Thymus (tissue), 11 donors: ENCODE measurements at regions not wholly inside any gene's neighbourhood (a gene's known extent, or its start where the extent isn't known, plus 50 kb on each side); places are given as distances from the start of the nearest gene placed in this dataset.
"Not testable (repeated sequence)": the region's sequence is repeated elsewhere in the genome, so short reads cannot be mapped to it uniquely, and the experiment has no call there.

Experiments
- DNase-seq, 9 donors: peaks; one replicate each; pipeline ENCODE4 v3.0.0-alpha.2; 2013; ENCODE audit warnings: low spot score in 9 of 9, low read depth in 6 of 9, missing footprints in 1 of 9
- H3K27ac ChIP-seq, 2 donors: one replicate each; pipeline ENCODE4 v1.5.1; 2013; ENCODE audit warnings: control low read depth in 1 of 2, low read depth in 1 of 2, low read length in 1 of 2, mild to moderate bottlenecking in 1 of 2, moderate library complexity in 1 of 2
- H3K27me3 ChIP-seq, 2 donors: one replicate each; pipeline ENCODE4 v1.5.1; 2013; ENCODE audit warnings: low read length in 1 of 2; ENCODE audit not compliant: control insufficient read depth in 2 of 2, insufficient read depth in 1 of 2
- H3K36me3 ChIP-seq, 2 donors: one replicate each; pipeline ENCODE4 v1.5.1; 2013; ENCODE audit warnings: low read length in 1 of 2, mild to moderate bottlenecking in 1 of 2, moderate library complexity in 1 of 2; ENCODE audit not compliant: control insufficient read depth in 2 of 2, insufficient read depth in 2 of 2
- H3K4me1 ChIP-seq, 2 donors: one replicate each; pipeline ENCODE4 v1.5.1; 2013; ENCODE audit warnings: low read length in 2 of 2; ENCODE audit not compliant: control insufficient read depth in 2 of 2, insufficient read depth in 2 of 2
- H3K4me3 ChIP-seq, 2 donors: one replicate each; pipeline ENCODE4 v1.5.1; 2013; ENCODE audit warnings: low read length in 2 of 2, control low read depth in 1 of 2, mild to moderate bottlenecking in 1 of 2
- H3K9me3 ChIP-seq, 2 donors: one replicate each; pipeline ENCODE4 v1.5.1; 2013; ENCODE audit warnings: low read length in 1 of 2, mild to moderate bottlenecking in 1 of 2; ENCODE audit not compliant: control insufficient read depth in 2 of 2, insufficient read depth in 1 of 2
- WGBS: extraction: QIAGEN DNeasy Blood & Tissue Kit; methylation state at CpG from one replicate; pipeline ENCODE4 v1.1.7; 2013; 5-methylcytosine and 5-hydroxymethylcytosine counted together
- donor health status: healthy.

- no peak for DNase-seq
- no peak overlapping the region for H3K27ac ChIP-seq
- H3K36me3 ChIP-seq, result no peaks in the 10 kb centered on the region
- H3K27me3 ChIP-seq, result no peaks in the 10 kb centered on the region
- no peak overlapping the region for H3K4me3 ChIP-seq
- WGBS, result 97% methylated on average over 3 of the region's 3 CpGs
- H3K9me3 ChIP-seq, result no peaks in the 10 kb centered on the region
- H3K4me1 ChIP-seq, result no peaks in the 10 kb centered on the region
Measured at GRCh38 chr9:78405461-78405860, 108.5 kb downstream of the PSAT1 start.

GRCh38 chr9:78406146-78406545 is 109.2 kb downstream of the PSAT1 start:
- Histone ChIP-seq H3K9me3 (no peaks in the 10 kb centered on the region), H3K4me3 (no peak overlapping the region), H3K27me3 (no peaks in the 10 kb centered on the region), H3K27ac (no peak overlapping the region), H3K36me3 (no peaks in the 10 kb centered on the region), H3K4me1 (no peaks in the 10 kb centered on the region)
- DNase-seq, result no peak
- WGBS, result 86% methylated on average over 1 of the region's 1 CpG

- Histone ChIP-seq H3K4me1 (no peaks in the 10 kb centered on the region), H3K4me3 (no peak overlapping the region), H3K36me3 (no peaks in the 10 kb centered on the region), H3K9me3 (no peaks in the 10 kb centered on the region), H3K27ac (peak overlapping the region in 1 of 2 donors; percentile 2), H3K27me3 (no peaks in the 10 kb centered on the region)
- no peak for DNase-seq
- 96% methylated on average over 2 of the region's 2 CpGs for WGBS
Measured at GRCh38 chr9:78406933-78407332, 110.0 kb downstream of the PSAT1 start.

DNA sequence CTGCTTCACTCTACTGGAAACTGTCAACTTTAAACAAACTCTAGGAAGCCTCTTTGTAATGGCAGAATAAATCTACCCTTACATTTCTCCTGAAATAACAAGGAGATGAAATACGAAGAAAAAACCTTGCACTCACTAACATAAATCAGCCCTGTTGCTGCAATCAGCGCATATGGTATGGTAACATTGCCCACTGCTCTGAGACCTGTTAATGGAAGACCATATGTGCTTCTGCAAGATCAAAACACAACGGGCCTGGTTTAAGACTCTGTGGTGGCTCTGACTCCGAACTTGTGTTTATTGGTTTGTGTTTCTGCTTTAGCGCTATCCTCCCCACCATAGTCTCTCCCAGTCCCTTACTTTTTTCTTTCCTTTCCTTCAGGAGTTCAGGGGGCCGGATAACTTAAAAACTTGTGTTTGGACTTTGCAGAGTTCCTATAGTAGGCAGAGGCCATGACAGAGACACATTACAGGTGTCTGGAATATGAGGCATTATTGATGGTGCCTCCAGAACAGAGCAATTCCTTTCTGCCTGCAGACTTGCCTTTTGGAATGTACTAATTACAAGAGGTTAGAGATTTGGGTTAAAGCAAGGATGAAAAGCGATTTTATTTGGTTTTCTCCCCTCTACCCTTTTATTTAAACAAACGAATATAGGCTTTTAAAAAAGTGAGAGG is 110.8 kb downstream of the PSAT1 start:
- Histone ChIP-seq H3K27me3 (no peaks in the 10 kb centered on the region), H3K9me3 (no peaks in the 10 kb centered on the region), H3K4me1 (no peaks in the 10 kb centered on the region), H3K36me3 (no peaks in the 10 kb centered on the region), H3K4me3 (no peak overlapping the region), H3K27ac (no peak overlapping the region)
- no peak for DNase-seq
- WGBS, result 94% methylated on average over 8 of the region's 8 CpGs

DNA sequence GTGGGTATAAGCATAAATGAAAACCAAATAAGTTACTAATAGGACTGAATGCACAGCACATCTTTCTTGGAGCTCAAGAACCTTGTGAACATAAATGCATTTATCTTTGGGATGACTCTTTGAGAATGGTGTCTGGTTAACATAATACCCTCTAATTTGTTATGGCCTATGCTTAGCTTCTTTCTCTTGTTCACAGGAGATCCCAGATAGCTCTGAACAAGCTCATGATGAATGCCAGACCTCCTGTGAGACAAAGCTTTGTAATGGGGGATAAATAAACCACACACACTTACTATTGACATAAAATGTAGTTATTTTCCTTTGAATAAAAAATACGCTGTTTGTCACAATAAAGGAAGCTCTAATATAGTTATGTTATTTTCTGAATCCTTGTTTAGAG is 111.5 kb downstream of the PSAT1 start:
- Histone ChIP-seq H3K36me3 (no peaks in the 10 kb centered on the region), H3K4me3 (no peak overlapping the region), H3K9me3 (no peaks in the 10 kb centered on the region), H3K4me1 (no peaks in the 10 kb centered on the region), H3K27me3 (no peaks in the 10 kb centered on the region), H3K27ac (no peak overlapping the region)
- no peak for DNase-seq
- 99% methylated on average over 1 of the region's 1 CpG for WGBS

- H3K27ac ChIP-seq, H3K27me3 ChIP-seq, DNase-seq, H3K4me3 ChIP-seq, H3K9me3 ChIP-seq, H3K36me3 ChIP-seq, H3K4me1 ChIP-seq: not testable (repeated sequence)
- WGBS, result 97% methylated on average over 25 of the region's 25 CpGs
Measured at GRCh38 chr9:78409928-78410510, 113.1 kb downstream of the PSAT1 start.

- no peak for DNase-seq
- H3K27ac ChIP-seq, result no peak overlapping the region
- H3K4me3 ChIP-seq, result no peak overlapping the region
- no peaks in the 10 kb centered on the region for H3K4me1 ChIP-seq
- no peaks in the 10 kb centered on the region for H3K9me3 ChIP-seq
- no peaks in the 10 kb centered on the region for H3K27me3 ChIP-seq
- 95% methylated on average over 5 of the region's 5 CpGs for WGBS
- H3K36me3 ChIP-seq, result no peaks in the 10 kb centered on the region
Measured at GRCh38 chr9:78422309-78422708, 125.4 kb downstream of the PSAT1 start.

- DNase-seq, result no peak
- H3K27ac ChIP-seq, result no peak overlapping the region
- H3K36me3 ChIP-seq, result no peaks in the 10 kb centered on the region
- no peaks in the 10 kb centered on the region for H3K27me3 ChIP-seq
- no peak overlapping the region for H3K4me3 ChIP-seq
- H3K4me1 ChIP-seq, result no peaks in the 10 kb centered on the region
- WGBS, result over 99% methylated on average over 3 of the region's 3 CpGs
- no peaks in the 10 kb centered on the region for H3K9me3 ChIP-seq
Measured at GRCh38 chr9:78424299-78424698, 127.4 kb downstream of the PSAT1 start.

GRCh38 chr9:78428640-78429039 is 131.7 kb downstream of the PSAT1 start:
- H3K27ac ChIP-seq, result no peak overlapping the region
- DNase-seq, result no peak
- H3K4me3 ChIP-seq, result no peak overlapping the region
- H3K9me3 ChIP-seq, result peaks cover 0 to 4% of the 10 kb centered on the region in 2 donors
- WGBS, result 79% methylated on average over 2 of the region's 2 CpGs
- no peaks in the 10 kb centered on the region for H3K27me3 ChIP-seq
- no peaks in the 10 kb centered on the region for H3K4me1 ChIP-seq
- no peaks in the 10 kb centered on the region for H3K36me3 ChIP-seq
